ENCODE measurements at regions not wholly inside any gene's neighbourhood (a gene's known extent, or its start where the extent isn't known, plus 50 kb on each side); places are given as distances from the start of the nearest gene placed in this dataset.

- no peak for DNase-seq (ENCODE audit: low read depth)
These were observed 70.8 kb upstream of the GPR12 start for GRCh38 chr13:26831336-26831908.

- DNase-seq (ENCODE audit: low read depth): no peak
These were observed 69.1 kb upstream of the GPR12 start for GRCh38 chr13:26829716-26830115.

DNA sequence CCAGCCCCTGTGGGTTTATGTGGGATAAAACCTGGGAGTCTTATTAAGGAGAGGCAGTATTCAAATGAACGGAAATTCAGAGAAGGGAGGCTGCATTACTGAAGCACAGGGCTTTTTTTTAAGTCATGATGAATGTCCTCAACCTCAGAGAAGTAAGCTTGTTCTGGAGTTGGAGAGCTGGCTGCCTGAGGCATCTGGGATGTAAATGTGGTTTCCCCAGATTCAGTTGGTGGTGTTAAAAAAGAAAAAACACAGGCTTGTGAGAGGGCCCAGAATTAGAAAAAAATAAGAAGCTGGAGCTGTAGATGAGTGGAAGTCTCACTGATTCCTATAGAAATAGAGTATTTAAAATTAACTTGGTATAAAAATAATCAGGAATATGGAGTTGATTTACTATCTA, 64.0 kb upstream of the GPR12 start:
- DNase-seq (ENCODE audit: low read depth): no peak

DNA sequence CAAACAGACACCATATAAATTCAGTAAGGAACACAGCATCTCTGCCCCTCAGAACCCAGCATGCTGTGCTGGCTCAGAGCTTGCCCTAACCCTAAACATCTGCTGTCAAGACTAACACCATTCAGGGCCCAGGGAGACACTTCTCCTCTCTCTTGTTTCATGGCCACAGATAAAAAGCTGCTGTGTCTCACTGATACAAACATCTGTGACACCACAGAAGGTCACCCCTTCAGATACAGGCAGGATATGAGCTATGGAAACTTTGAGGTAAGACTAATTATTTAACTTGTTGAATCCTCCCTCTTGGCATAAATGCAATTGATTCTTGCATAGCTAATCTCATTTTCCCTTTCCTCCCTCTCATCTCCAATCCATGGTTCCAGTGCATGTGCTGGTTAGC, 61.6 kb upstream of the GPR12 start:
- no peak for DNase-seq (ENCODE audit: low read depth)

GRCh38 chr13:26821672-26822071, 61.1 kb upstream of the GPR12 start:
- no peak for DNase-seq (ENCODE audit: low read depth)

DNA sequence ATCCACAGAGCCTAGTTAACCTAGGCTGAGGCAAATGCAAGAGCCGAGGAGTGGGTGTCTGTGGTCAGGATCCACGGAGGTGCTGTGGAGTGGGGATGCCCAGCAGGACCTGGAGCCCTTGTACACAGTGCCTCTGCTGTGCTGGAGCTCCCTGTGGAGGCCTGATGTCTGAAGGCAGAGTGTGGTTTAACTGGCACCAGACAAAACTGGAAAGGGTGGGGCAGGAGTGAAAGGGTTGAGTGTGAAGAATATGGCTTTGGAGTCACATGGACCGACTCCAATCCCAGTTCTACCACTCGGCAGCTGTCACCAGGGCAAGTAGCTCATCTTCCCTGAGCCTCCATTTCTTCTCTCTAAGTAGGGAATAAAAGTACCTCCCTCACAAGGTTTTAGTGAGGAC, 60.3 kb upstream of the GPR12 start:
- DNase-seq (ENCODE audit: low read depth): no peak

- DNase-seq (ENCODE audit: low read depth): no peak
These were observed 58.5 kb upstream of the GPR12 start for GRCh38 chr13:26819046-26819445.

- DNase-seq (ENCODE audit: low read depth): no peak
These were observed 56.3 kb upstream of the GPR12 start for GRCh38 chr13:26816881-26817280.

- DNase-seq (ENCODE audit: low read depth): no peak
These were observed 53.4 kb upstream of the GPR12 start for GRCh38 chr13:26813980-26814348.

- no peak for DNase-seq (ENCODE audit: low read depth)
These were observed 52.9 kb upstream of the GPR12 start for GRCh38 chr13:26813321-26813979.

DNA sequence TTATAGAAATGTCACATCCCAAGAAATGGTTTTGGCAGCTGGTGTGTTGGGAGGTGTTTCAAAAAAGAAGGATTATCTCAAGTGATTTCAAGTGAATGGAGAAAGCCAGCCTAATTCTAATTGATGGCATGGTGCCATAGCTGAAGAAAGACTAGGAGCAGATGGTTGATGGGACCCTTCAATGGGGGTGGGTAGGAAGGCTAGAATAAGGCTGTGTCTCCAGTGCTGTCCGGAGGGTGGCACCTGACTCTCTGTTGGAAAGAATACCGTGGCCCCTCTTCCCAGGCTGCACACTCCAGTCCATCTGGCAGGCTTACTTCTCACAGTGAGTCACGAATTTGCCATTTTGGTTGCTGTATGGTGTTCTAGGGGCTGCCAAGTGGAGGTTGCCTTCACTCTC, 51.0 kb upstream of the GPR12 start:
- no peak for DNase-seq (ENCODE audit: low read depth)
